A549 (cell line): ENCODE measurements at regions not wholly inside any gene's neighbourhood (a gene's known extent, or its start where the extent isn't known, plus 50 kb on each side); places are given as distances from the start of the nearest gene placed in this dataset.

ENCODE experiments used
- ATAC-seq, 2 experiments: fragments of 200-7000 bp in 1 of 2; fragments of >200 bp in 1 of 2; cut with Nextera tagmentation in 1 of 2; cut with Tn5 transposase in 1 of 2; 3 replicates each; pipeline versions ENCODE4 v1.8.0 to v1.9.1; 2018 to 2020; ENCODE audit warnings: mild to moderate bottlenecking in 1 of 2, moderate library complexity in 1 of 2
- CTCF ChIA-PET: fragments of 300-600 bp; sonication (Branson Sonifier 250); formaldehyde crosslinking; extraction: SDS; loops from one replicate; lab custom pipeline; 2021; ENCODE audit warnings: antibody characterized with exemption, inconsistent platforms; lab: Yijun Ruan, JAX
- POLR2A ChIA-PET: fragments of 350-600 bp; formaldehyde crosslinking; extraction: SDS; loops from one replicate; lab custom pipeline; 2021; ENCODE audit warnings: antibody characterized with exemption, inconsistent platforms; lab: Yijun Ruan, JAX
- DNase-seq, 2 experiments: peaks; one replicate each; pipeline versions ENCODE4 v3.0.0 to v3.0.0-alpha.2; 2011 to 2016; ENCODE audit warnings: low read depth in 1 of 2, low spot score in 1 of 2
- FAIRE-seq: peaks from 2 replicates; lab custom pipeline; 2011; peaks lifted over from hg19 to GRCh38; lab: Jason Lieb, UNC
- H3K27ac ChIP-seq, 2 experiments: fragments of >200 bp; sonication (Bioruptor Twin); formaldehyde crosslinking; 3 replicates each; pipeline ENCODE4 v1.5.1; 2016 to 2017
- H3K4me1 ChIP-seq: fragments of >200 bp; sonication (Bioruptor Twin); formaldehyde crosslinking; 3 replicates; pipeline ENCODE4 v1.6.1; 2016
- H3K4me2 ChIP-seq: fragments of >200 bp; sonication (Bioruptor Twin); formaldehyde crosslinking; 3 replicates; pipeline ENCODE4 v1.6.1; 2016
- H3K4me3 ChIP-seq: fragments of >200 bp; sonication (Bioruptor Twin); formaldehyde crosslinking; 3 replicates; pipeline ENCODE4 v1.5.1; 2016
- H3K9me3 ChIP-seq: fragments of >200 bp; sonication (Bioruptor Twin); formaldehyde crosslinking; 3 replicates; pipeline ENCODE4 v1.6.1; 2016
- CBX2 ChIP-seq: fragments of 200-600 bp; sonication (generic); IDR thresholded peaks from 2 replicates; pipeline ENCODE4 v1.6.1; 2016; ENCODE audit warnings: low read depth, mild to moderate bottlenecking, borderline replicate concordance
- CHD2 ChIP-seq: fragments of 150-350 bp; IDR thresholded peaks from 2 replicates; pipeline ENCODE4 v1.6.1; 2014; ENCODE audit warnings: low read length; ENCODE audit not compliant: partially characterized antibody
- CHD4 ChIP-seq: fragments of 200-600 bp; sonication (generic); IDR thresholded peaks from 2 replicates; pipeline ENCODE4 v1.6.1; 2016; ENCODE audit warnings: antibody characterized with exemption, mild to moderate bottlenecking, borderline replicate concordance
- EHF ChIP-seq: fragments of 250-450 bp; sonication (Bioruptor Pico); IDR thresholded peaks from 2 replicates; pipeline ENCODE4 v1.5.0; 2020; ENCODE audit warnings: mild to moderate bottlenecking
- EP300 ChIP-seq, 2 experiments: fragments of >200 bp; sonication (Bioruptor Twin); formaldehyde crosslinking; IDR thresholded peaks; 2 replicates in 1 of 2; 3 replicates in 1 of 2; pipeline ENCODE4 v1.6.1; 2016 to 2017
- ESRRA ChIP-seq: fragments of 150-350 bp; IDR thresholded peaks from 2 replicates; pipeline ENCODE4 v1.6.1; 2014; ENCODE audit warnings: mild to moderate bottlenecking, low read length, borderline replicate concordance
- FOSB ChIP-seq: fragments of 250-450 bp; sonication (Bioruptor Pico); IDR thresholded peaks from 2 replicates; pipeline ENCODE4 v1.5.0; 2020; ENCODE audit warnings: mild to moderate bottlenecking, moderate library complexity
- HMGXB4 ChIP-seq: fragments of 250-450 bp; sonication (Bioruptor Pico); IDR thresholded peaks from 2 replicates; pipeline ENCODE4 v1.5.0; 2021; ENCODE audit warnings: mild to moderate bottlenecking, moderate library complexity, borderline replicate concordance
- HOXB5 ChIP-seq: fragments of 250-450 bp; sonication (Bioruptor Pico); IDR thresholded peaks from 2 replicates; pipeline ENCODE4 v1.5.0; 2020; ENCODE audit warnings: mild to moderate bottlenecking, moderate library complexity
- JUN ChIP-seq, 2 experiments: fragments of >200 bp; sonication (Bioruptor Twin); formaldehyde crosslinking; IDR thresholded peaks; 2 replicates in 1 of 2; 3 replicates in 1 of 2; pipeline ENCODE4 v1.6.1; 2016 to 2017
- JUNB ChIP-seq: fragments of >200 bp; sonication (Bioruptor Twin); formaldehyde crosslinking; IDR thresholded peaks from 2 replicates; pipeline ENCODE4 v1.6.1; 2016
- KDM1A ChIP-seq: fragments of 200-600 bp; sonication (generic); IDR thresholded peaks from 2 replicates; pipeline ENCODE4 v1.6.1; 2016; ENCODE audit warnings: low read depth, mild to moderate bottlenecking
- KDM5A ChIP-seq: fragments of 200-600 bp; sonication (generic); IDR thresholded peaks from 2 replicates; pipeline ENCODE4 v1.6.1; 2016; ENCODE audit warnings: antibody characterized with exemption, mild to moderate bottlenecking
- MAFK ChIP-seq: fragments of 450-650 bp; IDR thresholded peaks from 2 replicates; pipeline ENCODE4 v1.6.1; 2014; ENCODE audit not compliant: partially characterized antibody
- NFE2L2 ChIP-seq: fragments of 150-350 bp; conservative IDR thresholded peaks from 2 replicates; pipeline ENCODE4 v1.6.1; 2014; ENCODE audit warnings: low read length
- NR3C1 ChIP-seq: fragments of >200 bp; sonication (Bioruptor Twin); formaldehyde crosslinking; IDR thresholded peaks from 3 replicates; pipeline ENCODE4 v1.6.1; 2017
- POLR2A ChIP-seq: IDR thresholded peaks from 2 replicates; pipeline ENCODE4 v1.6.1; 2012; ENCODE audit warnings: mild to moderate bottlenecking, low read length
- POLR2AphosphoS2 ChIP-seq: conservative IDR thresholded peaks from 2 replicates; pipeline ENCODE4 v1.6.1; 2012; ENCODE audit warnings: low read length, improper control_type of control experiment, inconsistent platforms
- RAD21 ChIP-seq, 2 experiments: fragments of >200 bp in 1 of 2; sonication (Bioruptor Twin) in 1 of 2; formaldehyde crosslinking in 1 of 2; IDR thresholded peaks in 1 of 2; conservative IDR thresholded peaks in 1 of 2; 2 replicates in 1 of 2; 3 replicates in 1 of 2; pipeline ENCODE4 v1.6.1; 2012 to 2018; ENCODE audit warnings: inconsistent platforms in 1 of 2
- RARB ChIP-seq: fragments of 250-450 bp; sonication (Bioruptor Pico); IDR thresholded peaks from 2 replicates; pipeline ENCODE4 v1.8.0; 2021; ENCODE audit warnings: mild to moderate bottlenecking, moderate library complexity
- RCOR1 ChIP-seq: fragments of 150-350 bp; IDR thresholded peaks from 2 replicates; pipeline ENCODE4 v1.6.1; 2014; ENCODE audit warnings: antibody characterized with exemption, low read length, low read depth
- RFX5 ChIP-seq: fragments of 450-650 bp; IDR thresholded peaks from 2 replicates; pipeline ENCODE4 v1.7.1; 2014; ENCODE audit warnings: antibody characterized with exemption, mild to moderate bottlenecking, moderate library complexity
- RNF2 ChIP-seq: fragments of 200-600 bp; sonication (generic); IDR thresholded peaks from 2 replicates; pipeline ENCODE4 v1.6.1; 2016; ENCODE audit warnings: low read depth, mild to moderate bottlenecking, antibody characterized with exemption, moderate library complexity, borderline replicate concordance
- SMC3 ChIP-seq: fragments of >200 bp; sonication (Bioruptor Twin); formaldehyde crosslinking; IDR thresholded peaks from 3 replicates; pipeline ENCODE4 v1.6.1; 2018; ENCODE audit warnings: inconsistent platforms
- SREBF2 ChIP-seq: fragments of 450-650 bp; IDR thresholded peaks from 2 replicates; pipeline ENCODE4 v1.6.1; 2014; ENCODE audit warnings: mild to moderate bottlenecking, moderate library complexity
- ZC3H11A ChIP-seq: fragments of 450-650 bp; IDR thresholded peaks from 2 replicates; pipeline ENCODE4 v1.6.1; 2014; ENCODE audit warnings: antibody characterized with exemption, mild to moderate bottlenecking
- ZFP36 ChIP-seq: fragments of 450-650 bp; IDR thresholded peaks from 2 replicates; pipeline ENCODE4 v1.6.1; 2014; ENCODE audit warnings: borderline replicate concordance; ENCODE audit not compliant: partially characterized antibody
- ZSCAN20 ChIP-seq: fragments of 250-450 bp; sonication (Bioruptor Pico); IDR thresholded peaks from 2 replicates; pipeline ENCODE4 v1.8.0; 2022; ENCODE audit warnings: mild to moderate bottlenecking, moderate library complexity
- WGBS: methylation state at CpG from one replicate; pipeline ENCODE4 v1.1.6; 2017; ENCODE audit errors: missing lambda C conversion rate; 5-methylcytosine and 5-hydroxymethylcytosine counted together
- TF ChIP-seq, protein P1 (sequence below): fragments of 150-350 bp; IDR thresholded peaks from 2 replicates; pipeline ENCODE4 v1.6.1; 2014; ENCODE audit warnings: low read depth, mild to moderate bottlenecking, low read length
- TF ChIP-seq, protein P2 (sequence below): fragments of >200 bp; sonication (Bioruptor Twin); formaldehyde crosslinking; IDR thresholded peaks from 2 replicates; pipeline ENCODE4 v1.6.1; 2016
- TF ChIP-seq, protein P3 (sequence below): fragments of 450-650 bp; IDR thresholded peaks from 2 replicates; pipeline ENCODE4 v1.6.1; 2014; ENCODE audit warnings: antibody characterized with exemption

- POLR2A ChIA-PET, result no interaction called here
- Histone ChIP-seq H3K9me3 (no peaks in the 10 kb centered on the region), H3K4me1 (no peaks in the 10 kb centered on the region), H3K4me3 (no peak overlapping the region), H3K4me2 (no peak overlapping the region), H3K27ac (no peak overlapping the region)
- CTCF ChIA-PET, result no interaction called here
- FAIRE-seq, result no peak
- ATAC-seq, result no peak
- WGBS, result 18% methylated on average over 1 of the region's 2 CpGs
- TF ChIP-seq, protein P1, sequence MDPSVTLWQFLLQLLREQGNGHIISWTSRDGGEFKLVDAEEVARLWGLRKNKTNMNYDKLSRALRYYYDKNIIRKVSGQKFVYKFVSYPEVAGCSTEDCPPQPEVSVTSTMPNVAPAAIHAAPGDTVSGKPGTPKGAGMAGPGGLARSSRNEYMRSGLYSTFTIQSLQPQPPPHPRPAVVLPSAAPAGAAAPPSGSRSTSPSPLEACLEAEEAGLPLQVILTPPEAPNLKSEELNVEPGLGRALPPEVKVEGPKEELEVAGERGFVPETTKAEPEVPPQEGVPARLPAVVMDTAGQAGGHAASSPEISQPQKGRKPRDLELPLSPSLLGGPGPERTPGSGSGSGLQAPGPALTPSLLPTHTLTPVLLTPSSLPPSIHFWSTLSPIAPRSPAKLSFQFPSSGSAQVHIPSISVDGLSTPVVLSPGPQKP, result no peak
- no peak for TF ChIP-seq JUN (IDR thresholded peaks at IDR 0.05)
- no peak for TF ChIP-seq POLR2A
- no peak for TF ChIP-seq ZC3H11A
- TF ChIP-seq RCOR1, result no peak
- no peak for TF ChIP-seq JUNB
- TF ChIP-seq KDM5A, result no peak
- TF ChIP-seq MAFK, result no peak
- TF ChIP-seq HOXB5 (CRISPR knock-in tag), result no peak
- TF ChIP-seq NR3C1, result no peak
- TF ChIP-seq SMC3, result no peak
- no peak for TF ChIP-seq KDM1A
- TF ChIP-seq CBX2, result no peak
- TF ChIP-seq RFX5, result no peak
- TF ChIP-seq POLR2AphosphoS2, result no peak
- TF ChIP-seq ZSCAN20 (CRISPR knock-in tag), result no peak
- DNase-seq, result no peak
Observed at GRCh38 chr6:97658090-97658489, 375.1 kb upstream of the MMS22L start.

DNA sequence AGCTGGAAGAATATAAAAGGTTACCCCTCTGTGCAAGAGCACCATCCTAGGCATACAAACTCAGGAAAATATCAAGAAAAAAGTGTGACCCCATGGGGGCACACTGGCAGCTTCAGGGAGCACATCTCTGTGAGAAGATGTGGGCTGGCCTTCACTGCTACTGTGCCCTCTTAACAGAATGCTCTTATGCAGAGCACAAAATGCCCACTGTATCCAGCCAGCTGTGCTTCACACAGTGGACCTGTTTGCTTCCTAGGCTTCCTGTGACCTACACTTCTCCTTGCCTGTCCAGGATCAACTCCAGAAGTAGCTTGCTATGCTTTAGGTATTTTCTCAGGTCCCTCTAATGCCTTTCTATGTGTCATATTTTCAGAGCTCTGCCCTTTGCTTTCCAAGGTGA, 380.2 kb upstream of the MMS22L start:
- no peaks in the 10 kb centered on the region for H3K4me1 ChIP-seq
- FAIRE-seq, result no peak
- no peak overlapping the region for H3K4me2 ChIP-seq
- no peak for DNase-seq
- no peak overlapping the region for H3K27ac ChIP-seq
- POLR2A ChIA-PET, result no interaction called here
- H3K4me3 ChIP-seq, result no peak overlapping the region
- ATAC-seq, result no peak
- TF ChIP-seq ZFP36 (no peak), RAD21 (conservative IDR thresholded peaks at IDR 0.05 in 1 of 2, IDR thresholded peaks at IDR 0.05 in 1 of 2) (no peak), RNF2 (no peak), POLR2A (no peak), RARB (CRISPR knock-in tag) (no peak), MAFK (no peak)
- CTCF ChIA-PET, result no interaction called here
- no peaks in the 10 kb centered on the region for H3K9me3 ChIP-seq

DNA sequence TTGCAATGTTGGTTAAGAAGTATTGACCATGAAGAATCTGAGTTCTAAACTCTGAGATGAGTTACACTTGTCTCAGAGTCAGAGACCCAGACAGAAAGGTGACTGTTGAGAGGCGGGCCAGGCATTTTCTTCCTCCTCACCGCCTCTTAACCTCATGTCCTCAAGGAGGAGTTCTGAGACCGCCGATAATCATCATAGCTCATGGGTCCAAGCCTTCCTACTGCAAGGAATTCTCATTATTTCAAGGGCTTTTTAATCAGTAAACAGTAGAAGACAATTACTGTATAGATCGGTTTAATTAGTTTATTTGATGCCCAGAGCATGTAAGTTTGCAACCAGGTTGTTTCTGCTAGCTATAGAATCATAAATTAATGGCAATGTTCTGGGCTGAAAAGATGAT, 382.4 kb upstream of the MMS22L start:
- no peak for DNase-seq
- no peak for FAIRE-seq
- CTCF ChIA-PET, result no interaction called here
- Histone ChIP-seq H3K4me3 (no peak overlapping the region), H3K27ac (no peak overlapping the region), H3K9me3 (no peaks in the 10 kb centered on the region), H3K4me2 (no peak overlapping the region), H3K4me1 (no peaks in the 10 kb centered on the region)
- no peak for ATAC-seq
- WGBS, result 47% methylated on average over 5 of the region's 5 CpGs
- TF ChIP-seq EP300 (IDR thresholded peaks at IDR 0.05) (no peak), NFE2L2 (no peak), SMC3 (no peak), HMGXB4 (no peak), MAFK (no peak), ZSCAN20 (CRISPR knock-in tag) (no peak), EHF (CRISPR knock-in tag) (no peak), RARB (CRISPR knock-in tag) (no peak), SREBF2 (no peak), RNF2 (no peak), POLR2AphosphoS2 (no peak), CHD4 (no peak), FOSB (CRISPR knock-in tag) (no peak), ZFP36 (no peak), CHD2 (no peak), ESRRA (no peak), KDM1A (no peak)
- TF ChIP-seq, protein P2, sequence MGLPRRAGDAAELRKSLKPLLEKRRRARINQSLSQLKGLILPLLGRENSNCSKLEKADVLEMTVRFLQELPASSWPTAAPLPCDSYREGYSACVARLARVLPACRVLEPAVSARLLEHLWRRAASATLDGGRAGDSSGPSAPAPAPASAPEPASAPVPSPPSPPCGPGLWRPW, result no peak
- TF ChIP-seq, protein P3, sequence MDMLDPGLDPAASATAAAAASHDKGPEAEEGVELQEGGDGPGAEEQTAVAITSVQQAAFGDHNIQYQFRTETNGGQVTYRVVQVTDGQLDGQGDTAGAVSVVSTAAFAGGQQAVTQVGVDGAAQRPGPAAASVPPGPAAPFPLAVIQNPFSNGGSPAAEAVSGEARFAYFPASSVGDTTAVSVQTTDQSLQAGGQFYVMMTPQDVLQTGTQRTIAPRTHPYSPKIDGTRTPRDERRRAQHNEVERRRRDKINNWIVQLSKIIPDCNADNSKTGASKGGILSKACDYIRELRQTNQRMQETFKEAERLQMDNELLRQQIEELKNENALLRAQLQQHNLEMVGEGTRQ, result no peak
- TF ChIP-seq, protein P1, result no peak
- POLR2A ChIA-PET, result no interaction called here
